Keratinocyte (primary cell): ENCODE measurements at regions not wholly inside any gene's neighbourhood (a gene's known extent, or its start where the extent isn't known, plus 50 kb on each side); places are given as distances from the start of the nearest gene placed in this dataset.

Experiments used
- DNase-seq: peaks from one replicate; pipeline ENCODE4 v3.0.0-alpha.2; 2011; ENCODE audit warnings: low read depth, missing footprints, low spot score
- FAIRE-seq: peaks from 2 replicates; lab custom pipeline; 2011; peaks lifted over from hg19 to GRCh38; lab: Jason Lieb, UNC
- H2AFZ ChIP-seq: 2 replicates; pipeline ENCODE4 v1.6.0; 2012; ENCODE audit warnings: low read length, control low read depth, inconsistent platforms; ENCODE audit not compliant: control insufficient read depth
- H3K27ac ChIP-seq: 2 replicates; pipeline ENCODE4 v1.5.1; 2011; ENCODE audit warnings: low read length; ENCODE audit not compliant: control insufficient read depth, insufficient read depth
- H3K27me3 ChIP-seq: 3 replicates; pipeline ENCODE4 v1.6.0; 2011; ENCODE audit warnings: low read length; ENCODE audit not compliant: control insufficient read depth, insufficient read depth; ENCODE audit errors: extremely low read depth
- H3K36me3 ChIP-seq, 2 experiments: 2 replicates in 1 of 2; 3 replicates in 1 of 2; pipeline ENCODE4 v1.5.1; 2011; ENCODE audit warnings: low read length in 2 of 2, mild to moderate bottlenecking in 1 of 2; ENCODE audit not compliant: control insufficient read depth in 2 of 2, insufficient read depth in 2 of 2; ENCODE audit errors: extremely low read depth in 1 of 2
- H3K4me1 ChIP-seq: 3 replicates; pipeline ENCODE4 v1.5.1; 2011; ENCODE audit warnings: low read length; ENCODE audit not compliant: control insufficient read depth, insufficient read depth; ENCODE audit errors: extremely low read depth
- H3K4me2 ChIP-seq: 3 replicates; pipeline ENCODE4 v1.6.0; 2011; ENCODE audit warnings: low read depth, low read length; ENCODE audit not compliant: control insufficient read depth, insufficient read depth; ENCODE audit errors: extremely low read depth
- H3K4me3 ChIP-seq, 3 experiments: fragments of 200-600 bp in 1 of 3; sonication (generic) in 1 of 3; 2 replicates in 2 of 3; 3 replicates in 1 of 3; pipeline ENCODE4 v1.5.1; 2011 to 2016; ENCODE audit warnings: low read length in 3 of 3, mild to moderate bottlenecking in 3 of 3, control low read depth in 2 of 3, inconsistent platforms in 1 of 3, low read depth in 1 of 3, mixed read lengths in 1 of 3, mixed run types in 1 of 3, moderate library complexity in 1 of 3; ENCODE audit not compliant: control insufficient read depth in 2 of 3, insufficient read depth in 2 of 3; ENCODE audit errors: extremely low read depth in 1 of 3
- H3K79me2 ChIP-seq: 2 replicates; pipeline ENCODE4 v1.6.0; 2012; ENCODE audit warnings: low read length; ENCODE audit not compliant: control insufficient read depth, insufficient read depth
- H3K9ac ChIP-seq: 3 replicates; pipeline ENCODE4 v1.6.0; 2011; ENCODE audit warnings: low read length; ENCODE audit not compliant: control insufficient read depth, insufficient read depth; ENCODE audit errors: extremely low read depth
- H3K9me1 ChIP-seq: 3 replicates; pipeline ENCODE4 v1.6.0; 2011; ENCODE audit warnings: low read length; ENCODE audit not compliant: control insufficient read depth, insufficient read depth; ENCODE audit errors: extremely low read depth
- H3K9me3 ChIP-seq: 2 replicates; pipeline ENCODE4 v1.5.1; 2012; ENCODE audit warnings: low read depth, low read length; ENCODE audit not compliant: control insufficient read depth
- H4K20me1 ChIP-seq: 3 replicates; pipeline ENCODE4 v1.6.0; 2011; ENCODE audit warnings: low read length; ENCODE audit not compliant: control insufficient read depth, insufficient read depth; ENCODE audit errors: extremely low read depth
- EZH2 ChIP-seq: IDR thresholded peaks from one replicate; pipeline ENCODE4 v1.6.1; 2012; ENCODE audit warnings: inconsistent platforms, mild to moderate bottlenecking, low read length, moderate library complexity
- dilution Hi-C: fragments of 300-500 bp; cut with MboI; formaldehyde crosslinking; loops from one replicate; pipeline ENCODE4 v1.7.0; 2020; ENCODE audit warnings: low sequenced_read_pairs; ENCODE audit not compliant: extremely low pct_ligation_motif_present
- TF ChIP-seq, protein P1 (sequence below), 3 experiments: IDR thresholded peaks in 1 of 3; conservative IDR thresholded peaks in 1 of 3; optimal IDR thresholded peaks in 1 of 3; 2 replicates in 2 of 3; 3 replicates in 1 of 3; pipeline versions ENCODE3 to v1.5.1; 2011; ENCODE audit warnings: low read length in 3 of 3, mild to moderate bottlenecking in 3 of 3, moderate library complexity in 2 of 3, control low read depth in 1 of 3, inconsistent platforms in 1 of 3; ENCODE audit not compliant: insufficient read depth in 2 of 3; ENCODE audit errors: extremely low read depth in 1 of 3

DNA sequence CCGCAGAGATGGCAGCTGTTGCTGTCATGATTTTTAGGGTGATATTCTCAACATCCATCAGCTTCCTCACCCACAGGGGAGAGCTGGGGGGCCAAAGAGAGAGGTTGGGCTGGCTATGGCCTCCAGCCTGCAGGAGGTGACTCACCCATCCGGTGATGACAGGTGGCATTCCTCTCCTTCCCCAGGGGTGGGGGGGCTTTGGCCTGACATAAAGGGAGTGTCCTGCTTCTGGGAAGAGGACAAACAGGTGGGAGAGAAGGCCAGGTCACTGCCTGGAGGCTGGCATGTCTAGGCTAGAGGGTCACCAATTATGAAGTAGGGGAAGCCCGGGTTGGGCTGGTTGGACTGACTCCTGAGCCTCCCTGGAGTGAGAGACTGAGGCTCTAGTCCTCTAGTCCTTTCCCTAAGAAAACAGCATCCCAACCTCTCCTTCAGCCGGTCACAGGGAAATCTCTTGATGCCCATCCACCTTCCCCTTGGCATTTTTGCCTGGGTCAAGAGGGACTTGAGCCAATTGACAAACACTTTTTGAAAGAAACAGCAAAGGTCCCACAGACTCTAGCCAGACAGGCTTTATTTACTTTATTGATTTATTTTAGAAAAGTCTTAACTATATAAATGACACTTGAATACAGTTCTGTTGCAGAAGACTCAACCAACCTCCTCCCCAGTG, 79.8 kb upstream of the ZNF716 start:
- Histone ChIP-seq H3K9ac (no peak overlapping the region), H3K27me3 (no peaks in the 10 kb centered on the region), H3K4me3 (no peak overlapping the region), H2AFZ (no peak overlapping the region), H4K20me1 (no peaks in the 10 kb centered on the region), H3K9me1 (no peaks in the 10 kb centered on the region), H3K36me3 (no peaks in the 10 kb centered on the region), H3K27ac (no peak overlapping the region), H3K9me3 (peaks cover 15% of the 10 kb centered on the region), H3K4me2 (no peak overlapping the region), H3K4me1 (no peaks in the 10 kb centered on the region), H3K79me2 (no peaks in the 10 kb centered on the region)
- TF ChIP-seq, protein P1, sequence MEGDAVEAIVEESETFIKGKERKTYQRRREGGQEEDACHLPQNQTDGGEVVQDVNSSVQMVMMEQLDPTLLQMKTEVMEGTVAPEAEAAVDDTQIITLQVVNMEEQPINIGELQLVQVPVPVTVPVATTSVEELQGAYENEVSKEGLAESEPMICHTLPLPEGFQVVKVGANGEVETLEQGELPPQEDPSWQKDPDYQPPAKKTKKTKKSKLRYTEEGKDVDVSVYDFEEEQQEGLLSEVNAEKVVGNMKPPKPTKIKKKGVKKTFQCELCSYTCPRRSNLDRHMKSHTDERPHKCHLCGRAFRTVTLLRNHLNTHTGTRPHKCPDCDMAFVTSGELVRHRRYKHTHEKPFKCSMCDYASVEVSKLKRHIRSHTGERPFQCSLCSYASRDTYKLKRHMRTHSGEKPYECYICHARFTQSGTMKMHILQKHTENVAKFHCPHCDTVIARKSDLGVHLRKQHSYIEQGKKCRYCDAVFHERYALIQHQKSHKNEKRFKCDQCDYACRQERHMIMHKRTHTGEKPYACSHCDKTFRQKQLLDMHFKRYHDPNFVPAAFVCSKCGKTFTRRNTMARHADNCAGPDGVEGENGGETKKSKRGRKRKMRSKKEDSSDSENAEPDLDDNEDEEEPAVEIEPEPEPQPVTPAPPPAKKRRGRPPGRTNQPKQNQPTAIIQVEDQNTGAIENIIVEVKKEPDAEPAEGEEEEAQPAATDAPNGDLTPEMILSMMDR (optimal IDR thresholded peaks at IDR 0.05 in 1 of 3, IDR thresholded peaks at IDR 0.05 in 1 of 3, conservative IDR thresholded peaks at IDR 0.05 in 1 of 3; ENCODE audit: extremely low read depth in 1 of 3, insufficient read depth in 2 of 3, low read length in 3 of 3) = no peak
- no peak for TF ChIP-seq EZH2
- FAIRE-seq (no peak), DNase-seq (no peak)
- dilution Hi-C loops = no loop called here

DNA sequence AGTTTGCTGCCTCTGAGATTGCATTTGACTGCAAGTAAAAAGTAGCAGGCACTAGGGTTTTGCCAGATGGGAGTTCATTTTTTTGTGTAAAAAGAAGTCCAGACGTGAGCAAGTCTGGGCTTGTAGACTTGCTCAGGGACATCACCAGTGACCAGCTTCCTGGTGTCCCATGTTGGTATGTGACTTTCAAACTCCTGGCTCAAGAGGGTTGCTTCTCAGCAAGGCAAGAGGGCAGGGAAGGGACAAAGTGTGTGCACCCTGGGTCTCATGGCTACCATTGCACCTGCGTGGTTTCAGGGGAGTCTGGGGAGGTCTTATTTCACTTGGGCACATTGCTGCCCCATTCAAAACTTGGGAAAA, 79.3 kb upstream of the ZNF716 start:
- no peak for FAIRE-seq
- TF ChIP-seq EZH2 = no peak
- TF ChIP-seq, protein P1 (optimal IDR thresholded peaks at IDR 0.05 in 1 of 3, IDR thresholded peaks at IDR 0.05 in 1 of 3, conservative IDR thresholded peaks at IDR 0.05 in 1 of 3; ENCODE audit: extremely low read depth in 1 of 3, insufficient read depth in 2 of 3, low read length in 3 of 3) = no peak
- dilution Hi-C loops = no loop called here
- Histone ChIP-seq H3K36me3 (no peaks in the 10 kb centered on the region), H3K4me3 (no peak overlapping the region), H3K9me3 (peaks cover 13% of the 10 kb centered on the region), H3K4me1 (no peaks in the 10 kb centered on the region), H3K79me2 (no peaks in the 10 kb centered on the region), H3K9me1 (no peaks in the 10 kb centered on the region), H3K9ac (no peak overlapping the region), H3K27me3 (no peaks in the 10 kb centered on the region), H3K4me2 (no peak overlapping the region), H4K20me1 (no peaks in the 10 kb centered on the region), H2AFZ (no peak overlapping the region), H3K27ac (no peak overlapping the region)
- DNase-seq = no peak
